Keratinocyte (primary cell): ENCODE measurements at regions not wholly inside any gene's neighbourhood (a gene's known extent, or its start where the extent isn't known, plus 50 kb on each side); places are given as distances from the start of the nearest gene placed in this dataset.

Source experiments
- DNase-seq: peaks from one replicate; pipeline ENCODE4 v3.0.0-alpha.2; 2011; ENCODE audit warnings: low read depth, missing footprints, low spot score
- FAIRE-seq: peaks from 2 replicates; lab custom pipeline; 2011; peaks lifted over from hg19 to GRCh38; lab: Jason Lieb, UNC
- H2AFZ ChIP-seq: 2 replicates; pipeline ENCODE4 v1.6.0; 2012; ENCODE audit warnings: low read length, control low read depth, inconsistent platforms; ENCODE audit not compliant: control insufficient read depth
- H3K27ac ChIP-seq: 2 replicates; pipeline ENCODE4 v1.5.1; 2011; ENCODE audit warnings: low read length; ENCODE audit not compliant: control insufficient read depth, insufficient read depth
- H3K27me3 ChIP-seq: 3 replicates; pipeline ENCODE4 v1.6.0; 2011; ENCODE audit warnings: low read length; ENCODE audit not compliant: control insufficient read depth, insufficient read depth; ENCODE audit errors: extremely low read depth
- H3K36me3 ChIP-seq, 2 experiments: 2 replicates in 1 of 2; 3 replicates in 1 of 2; pipeline ENCODE4 v1.5.1; 2011; ENCODE audit warnings: low read length in 2 of 2, mild to moderate bottlenecking in 1 of 2; ENCODE audit not compliant: control insufficient read depth in 2 of 2, insufficient read depth in 2 of 2; ENCODE audit errors: extremely low read depth in 1 of 2
- H3K4me1 ChIP-seq: 3 replicates; pipeline ENCODE4 v1.5.1; 2011; ENCODE audit warnings: low read length; ENCODE audit not compliant: control insufficient read depth, insufficient read depth; ENCODE audit errors: extremely low read depth
- H3K4me2 ChIP-seq: 3 replicates; pipeline ENCODE4 v1.6.0; 2011; ENCODE audit warnings: low read depth, low read length; ENCODE audit not compliant: control insufficient read depth, insufficient read depth; ENCODE audit errors: extremely low read depth
- H3K4me3 ChIP-seq, 3 experiments: fragments of 200-600 bp in 1 of 3; sonication (generic) in 1 of 3; 2 replicates in 2 of 3; 3 replicates in 1 of 3; pipeline ENCODE4 v1.5.1; 2011 to 2016; ENCODE audit warnings: low read length in 3 of 3, mild to moderate bottlenecking in 3 of 3, control low read depth in 2 of 3, inconsistent platforms in 1 of 3, low read depth in 1 of 3, mixed read lengths in 1 of 3, mixed run types in 1 of 3, moderate library complexity in 1 of 3; ENCODE audit not compliant: control insufficient read depth in 2 of 3, insufficient read depth in 2 of 3; ENCODE audit errors: extremely low read depth in 1 of 3
- H3K79me2 ChIP-seq: 2 replicates; pipeline ENCODE4 v1.6.0; 2012; ENCODE audit warnings: low read length; ENCODE audit not compliant: control insufficient read depth, insufficient read depth
- H3K9ac ChIP-seq: 3 replicates; pipeline ENCODE4 v1.6.0; 2011; ENCODE audit warnings: low read length; ENCODE audit not compliant: control insufficient read depth, insufficient read depth; ENCODE audit errors: extremely low read depth
- H3K9me1 ChIP-seq: 3 replicates; pipeline ENCODE4 v1.6.0; 2011; ENCODE audit warnings: low read length; ENCODE audit not compliant: control insufficient read depth, insufficient read depth; ENCODE audit errors: extremely low read depth
- H3K9me3 ChIP-seq: 2 replicates; pipeline ENCODE4 v1.5.1; 2012; ENCODE audit warnings: low read depth, low read length; ENCODE audit not compliant: control insufficient read depth
- H4K20me1 ChIP-seq: 3 replicates; pipeline ENCODE4 v1.6.0; 2011; ENCODE audit warnings: low read length; ENCODE audit not compliant: control insufficient read depth, insufficient read depth; ENCODE audit errors: extremely low read depth
- CTCF ChIP-seq, 3 experiments: IDR thresholded peaks in 1 of 3; conservative IDR thresholded peaks in 1 of 3; optimal IDR thresholded peaks in 1 of 3; 2 replicates in 2 of 3; 3 replicates in 1 of 3; pipeline versions ENCODE3 to v1.5.1; 2011; ENCODE audit warnings: low read length in 3 of 3, mild to moderate bottlenecking in 3 of 3, moderate library complexity in 2 of 3, control low read depth in 1 of 3, inconsistent platforms in 1 of 3; ENCODE audit not compliant: insufficient read depth in 2 of 3; ENCODE audit errors: extremely low read depth in 1 of 3
- EZH2 ChIP-seq: IDR thresholded peaks from one replicate; pipeline ENCODE4 v1.6.1; 2012; ENCODE audit warnings: inconsistent platforms, mild to moderate bottlenecking, low read length, moderate library complexity
- dilution Hi-C: fragments of 300-500 bp; cut with MboI; formaldehyde crosslinking; loops from one replicate; pipeline ENCODE4 v1.7.0; 2020; ENCODE audit warnings: low sequenced_read_pairs; ENCODE audit not compliant: extremely low pct_ligation_motif_present

GRCh38 chr3:1830851-1831250 is 267.8 kb upstream of the CNTN4 start:
- Histone ChIP-seq H3K79me2 (no peaks in the 10 kb centered on the region), H3K4me3 (no peak overlapping the region), H3K4me2 (no peak overlapping the region), H3K9me3 (no peaks in the 10 kb centered on the region), H4K20me1 (no peaks in the 10 kb centered on the region), H2AFZ (no peak overlapping the region), H3K4me1 (no peaks in the 10 kb centered on the region), H3K27me3 (no peaks in the 10 kb centered on the region), H3K9ac (no peak overlapping the region), H3K9me1 (no peaks in the 10 kb centered on the region), H3K27ac (no peak overlapping the region), H3K36me3 (no peaks in the 10 kb centered on the region)
- FAIRE-seq = no peak
- dilution Hi-C loops = no loop called here
- DNase-seq = no peak
- TF ChIP-seq EZH2 (no peak), CTCF (optimal IDR thresholded peaks at IDR 0.05 in 1 of 3, IDR thresholded peaks at IDR 0.05 in 1 of 3, conservative IDR thresholded peaks at IDR 0.05 in 1 of 3; ENCODE audit: extremely low read depth in 1 of 3, insufficient read depth in 2 of 3, low read length in 3 of 3) (no peak)

DNA sequence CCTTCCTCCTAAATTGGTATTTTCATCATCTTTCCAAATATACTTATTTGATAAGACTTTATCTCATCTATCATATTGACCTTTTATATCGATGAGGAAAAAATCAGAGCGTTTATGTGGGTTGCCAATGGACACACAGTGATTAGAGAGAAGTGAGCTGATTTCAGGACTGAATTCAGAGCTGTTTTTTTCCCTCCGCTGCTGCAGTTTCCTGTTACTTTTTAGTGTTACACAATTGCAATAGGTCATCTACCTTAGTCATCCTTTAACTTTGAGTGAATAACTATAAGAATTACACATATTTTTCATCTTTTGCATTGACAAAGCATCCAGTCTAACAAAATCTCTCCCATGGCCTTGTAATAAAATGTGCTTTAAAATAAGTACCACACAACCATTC is 266.3 kb upstream of the CNTN4 start:
- Histone ChIP-seq H3K9ac (no peak overlapping the region), H3K27ac (no peak overlapping the region), H3K79me2 (no peaks in the 10 kb centered on the region), H3K4me3 (no peak overlapping the region), H3K4me1 (no peaks in the 10 kb centered on the region), H3K36me3 (no peaks in the 10 kb centered on the region), H4K20me1 (no peaks in the 10 kb centered on the region), H3K4me2 (no peak overlapping the region), H3K27me3 (no peaks in the 10 kb centered on the region), H2AFZ (no peak overlapping the region), H3K9me1 (no peaks in the 10 kb centered on the region), H3K9me3 (no peaks in the 10 kb centered on the region)
- dilution Hi-C loops = no loop called here
- TF ChIP-seq EZH2 (no peak), CTCF (optimal IDR thresholded peaks at IDR 0.05 in 1 of 3, IDR thresholded peaks at IDR 0.05 in 1 of 3, conservative IDR thresholded peaks at IDR 0.05 in 1 of 3; ENCODE audit: extremely low read depth in 1 of 3, insufficient read depth in 2 of 3, low read length in 3 of 3) (no peak)
- no peak for DNase-seq
- FAIRE-seq = no peak
